BLaER1 treated with 17β-estradiol and CSF1 and Interleukin-3, amounts not matched to agents 10 nM and 100 nM (cell line): ENCODE measurements at regions not wholly inside any gene's neighbourhood (a gene's known extent, or its start where the extent isn't known, plus 50 kb on each side); places are given as distances from the start of the nearest gene placed in this dataset.
"Not testable (repeated sequence)": the region's sequence is repeated elsewhere in the genome, so short reads cannot be mapped to it uniquely, and the experiment has no call there.

Experiments used
- H3K27ac ChIP-seq, 11 experiments: shearing (Covaris generic); formaldehyde crosslinking; 2 replicates each; pipeline ENCODE4 v1.8.1; 2022
- H3K27me3 ChIP-seq, 11 experiments: shearing (Covaris generic); formaldehyde crosslinking; 2 replicates each; pipeline ENCODE4 v1.8.1; 2022
- H3K36me3 ChIP-seq, 11 experiments: shearing (Covaris generic); formaldehyde crosslinking; 2 replicates each; pipeline ENCODE4 v1.8.1; 2022
- H3K4me1 ChIP-seq, 10 experiments: shearing (Covaris generic); formaldehyde crosslinking; 2 replicates each; pipeline ENCODE4 v1.8.1; 2022
- H3K4me2 ChIP-seq, 11 experiments: shearing (Covaris generic); formaldehyde crosslinking; 2 replicates each; pipeline ENCODE4 v1.8.1; 2022
- H3K4me3 ChIP-seq, 10 experiments: shearing (Covaris generic); formaldehyde crosslinking; 2 replicates each; pipeline ENCODE4 v1.8.1; 2022
- H3K9ac ChIP-seq, 11 experiments: shearing (Covaris generic); formaldehyde crosslinking; 2 replicates each; pipeline ENCODE4 v1.8.1; 2022
- H3K9me3 ChIP-seq, 11 experiments: shearing (Covaris generic); formaldehyde crosslinking; replicated peaks in 1 of 11; 2 replicates each; pipeline ENCODE4 v1.8.1; 2022
- H4K20me1 ChIP-seq, 11 experiments: shearing (Covaris generic); formaldehyde crosslinking; 2 replicates each; pipeline ENCODE4 v1.8.1; 2022
- Cebpa-rat ChIP-seq, 11 experiments: shearing (Covaris generic); IDR thresholded peaks; 2 replicates each; pipeline ENCODE4 v1.8.1; 2022

DNA sequence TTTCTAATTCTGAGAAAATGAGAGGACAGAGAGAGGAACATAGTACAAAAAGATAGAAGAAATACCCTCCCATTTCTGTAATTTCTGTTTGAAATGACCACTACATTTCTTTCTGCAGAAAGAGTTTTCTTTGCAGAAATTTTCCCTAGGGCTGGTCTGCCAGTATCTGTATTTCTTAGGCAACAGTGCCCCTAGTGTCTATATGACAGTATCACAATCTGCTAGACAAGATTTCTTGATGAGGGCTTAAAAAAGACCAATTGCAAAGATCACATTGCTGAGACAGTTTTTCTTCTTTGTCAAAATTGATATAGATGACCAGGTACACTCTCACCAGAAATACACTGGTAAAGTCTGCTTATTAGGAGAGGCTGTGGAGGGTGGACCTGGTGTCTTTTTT lies 81.0 kb upstream of the ZDHHC15 start:
- Histone ChIP-seq H3K4me3 (no peak overlapping the region), H3K9me3 (peaks cover 5 to 15% (median 12%) of the 10 kb centered on the region in 11 experiments; a peak in 13 of 22 replicates), H3K27ac (no peak overlapping the region), H3K4me1 (no peaks in the 10 kb centered on the region), H3K9ac (no peak overlapping the region), H3K4me2 (no peak overlapping the region), H3K36me3 (no peaks in the 10 kb centered on the region), H3K27me3 (peaks cover 0 to 29% (median 10%) of the 10 kb centered on the region in 11 experiments; a peak in 12 of 22 replicates), H4K20me1 (no peaks in the 10 kb centered on the region)
- TF ChIP-seq Cebpa-rat (IDR thresholded peaks at IDR 0.05), result no peak

DNA sequence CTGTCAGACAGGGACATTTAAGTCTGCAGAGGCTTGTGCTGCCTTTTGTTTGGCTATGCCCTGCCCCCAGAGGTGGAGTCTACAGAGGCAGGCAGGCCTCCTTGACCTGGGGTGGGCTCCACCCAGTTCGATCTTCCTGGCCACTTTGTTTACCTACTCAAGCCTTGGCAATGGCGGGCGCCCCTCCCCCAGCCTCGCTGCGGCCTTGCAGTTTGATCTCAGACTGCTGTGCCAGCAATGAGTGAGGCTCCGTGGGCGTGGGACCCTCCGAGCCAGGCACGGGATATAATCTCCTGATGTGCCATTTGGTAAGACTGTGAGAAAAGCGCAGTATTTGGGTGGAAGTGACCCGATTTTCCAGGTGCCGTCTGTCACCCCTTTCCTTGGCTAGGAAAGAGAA lies 79.2 kb upstream of the ZDHHC15 start:
- H3K4me3 ChIP-seq, H3K27ac ChIP-seq, H3K36me3 ChIP-seq, H4K20me1 ChIP-seq, H3K4me2 ChIP-seq, H3K4me1 ChIP-seq, H3K9ac ChIP-seq: not testable (repeated sequence)
- Histone ChIP-seq H3K27me3 (peaks cover 0 to 12% (median 6%) of the 10 kb centered on the region in 11 experiments; a peak in 9 of 22 replicates), H3K9me3 (peaks cover 5 to 15% (median 12%) of the 10 kb centered on the region in 11 experiments; a peak in 14 of 22 replicates)

DNA sequence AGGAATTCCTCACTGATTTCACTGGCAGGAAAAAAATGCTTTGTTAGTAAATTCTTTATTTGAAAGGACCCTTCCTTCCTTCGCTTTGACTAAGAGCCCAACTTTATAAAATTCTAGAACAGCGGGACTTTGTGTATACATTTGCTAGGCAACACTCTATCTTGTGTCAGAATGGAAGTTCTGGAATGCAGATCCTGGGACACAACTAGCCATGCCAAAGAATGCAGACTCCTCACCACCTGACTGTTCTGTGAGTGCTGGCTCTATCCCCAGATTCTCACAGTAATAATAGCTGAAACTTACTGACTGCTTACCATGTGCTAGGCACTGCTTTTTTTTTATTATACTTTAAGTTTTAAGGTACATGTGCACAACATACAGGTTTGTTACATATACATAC lies 73.3 kb upstream of the ZDHHC15 start:
- Histone ChIP-seq H3K27ac (no peak overlapping the region), H3K9ac (no peak overlapping the region), H3K36me3 (no peaks in the 10 kb centered on the region), H4K20me1 (no peaks in the 10 kb centered on the region), H3K9me3 (peaks cover 0 to 11% (median 0%) of the 10 kb centered on the region in 11 experiments; a peak in 2 of 22 replicates), H3K27me3 (peaks cover 3 to 41% (median 25%) of the 10 kb centered on the region in 11 experiments; a peak in 19 of 22 replicates), H3K4me1 (no peaks in the 10 kb centered on the region), H3K4me3 (no peak overlapping the region), H3K4me2 (no peak overlapping the region)
- no peak for TF ChIP-seq Cebpa-rat (IDR thresholded peaks at IDR 0.05)

DNA sequence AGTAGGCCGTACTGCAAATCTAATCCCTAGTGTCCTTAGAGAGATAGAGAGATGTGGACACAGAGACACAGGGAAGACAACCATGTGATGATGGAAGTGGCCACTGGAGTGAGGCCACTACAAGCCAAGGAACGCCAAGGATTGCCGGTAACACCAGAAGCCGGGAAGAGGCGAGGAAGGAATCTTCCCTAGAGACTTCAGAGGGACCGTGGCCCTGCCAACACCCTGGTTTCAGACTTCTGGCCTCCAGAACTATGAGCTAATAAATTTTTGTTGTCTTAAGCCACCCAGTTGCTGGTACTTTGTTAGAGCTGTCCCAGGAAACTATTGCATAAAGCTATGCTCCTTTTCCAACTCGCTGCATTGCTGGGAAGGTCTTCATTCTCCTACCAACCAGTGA lies 70.3 kb upstream of the ZDHHC15 start:
- peaks cover 0 to 12% (median 0%) of the 10 kb centered on the region in 11 experiments; a peak in 2 of 22 replicates for H3K9me3 ChIP-seq
- H3K9ac ChIP-seq, result not testable (repeated sequence)

DNA sequence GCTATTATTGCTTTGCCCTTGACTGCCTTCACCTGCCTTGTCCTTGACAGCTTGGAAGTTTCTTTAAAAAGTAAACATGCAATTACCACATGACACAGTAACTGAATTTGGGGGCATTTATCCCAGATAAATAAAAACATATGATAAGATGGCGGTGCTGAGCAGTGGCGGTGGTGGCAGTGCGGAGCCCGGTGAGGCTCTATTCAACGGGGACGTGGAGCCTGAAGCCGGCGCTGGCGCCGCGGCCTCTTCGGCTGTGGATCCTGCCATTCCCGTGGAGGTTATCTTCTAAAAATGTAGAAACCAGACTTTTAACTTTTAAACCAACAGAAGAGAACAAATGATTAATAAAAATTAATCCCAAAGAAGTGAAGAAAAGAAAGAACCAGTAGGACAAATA lies 59.7 kb upstream of the ZDHHC15 start:
- H3K4me3 ChIP-seq, result no peak overlapping the region
- no peaks in the 10 kb centered on the region for H4K20me1 ChIP-seq
- H3K9me3 ChIP-seq, result peaks cover 0 to 7% (median 0%) of the 10 kb centered on the region in 11 experiments; a peak in 1 of 22 replicates
- no peaks in the 10 kb centered on the region for H3K36me3 ChIP-seq
- no peak for TF ChIP-seq Cebpa-rat (IDR thresholded peaks at IDR 0.05)
- no peak overlapping the region for H3K4me2 ChIP-seq
- H3K27ac ChIP-seq, result no peak overlapping the region
- no peaks in the 10 kb centered on the region for H3K4me1 ChIP-seq
- peaks cover 26 to 91% (median 77%) of the 10 kb centered on the region in 11 experiments for H3K27me3 ChIP-seq
- H3K9ac ChIP-seq, result no peak overlapping the region

More for the DNA sequence above, 70.3 kb upstream of the ZDHHC15 start:
- H3K4me1 ChIP-seq, H3K36me3 ChIP-seq, H4K20me1 ChIP-seq, H3K27ac ChIP-seq, H3K4me3 ChIP-seq, H3K4me2 ChIP-seq: not testable (repeated sequence)
- H3K27me3 ChIP-seq, result peaks cover 3 to 41% (median 25%) of the 10 kb centered on the region in 11 experiments; a peak in 19 of 22 replicates
